Panc1 (cell line): ENCODE measurements at regions not wholly inside any gene's neighbourhood (a gene's known extent, or its start where the extent isn't known, plus 50 kb on each side); places are given as distances from the start of the nearest gene placed in this dataset.

Experiments used
- ATAC-seq: fragments of 200-7000 bp; cut with Tn5 transposase; 2 replicates; pipeline ENCODE4 v1.9.1; 2020; ENCODE audit warnings: mild to moderate bottlenecking, moderate library complexity
- BruUV-seq: library from RNA; stranded (reverse); fragments of 400-500 nt; replicated peaks from 2 replicates; lab custom pipeline; 2021; lab: Mats Ljungman, UMichigan
- CTCF ChIA-PET: fragments of 300-600 bp; sonication (Branson Sonifier 250); formaldehyde crosslinking; loops from one replicate; lab custom pipeline; 2022; ENCODE audit warnings: antibody characterized with exemption; lab: Charles Lee
- POLR2A ChIA-PET: fragments of 300-600 bp; sonication (Branson Sonifier 250); formaldehyde crosslinking; loops from one replicate; lab custom pipeline; 2022; ENCODE audit warnings: antibody characterized with exemption; lab: Charles Lee
- DNase-seq: peaks from one replicate; pipeline ENCODE4 v3.0.0-alpha.2; 2010; ENCODE audit warnings: low read depth, low spot score
- H3K27ac ChIP-seq: 2 replicates; pipeline ENCODE4 v1.5.1; 2011; ENCODE audit warnings: mild to moderate bottlenecking, low read length, inconsistent platforms
- H3K27me3 ChIP-seq: fragments of 200-500 bp; sonication (Bioruptor generic); 2 replicates; pipeline ENCODE4 v1.6.0; 2014; ENCODE audit warnings: low read length, inconsistent platforms; ENCODE audit not compliant: control insufficient read depth, insufficient read depth
- H3K36me3 ChIP-seq: fragments of 200-500 bp; sonication (Bioruptor generic); 2 replicates; pipeline ENCODE4 v1.5.1; 2014; ENCODE audit warnings: inconsistent platforms, mild to moderate bottlenecking, low read length, moderate library complexity; ENCODE audit not compliant: control insufficient read depth, insufficient read depth
- H3K4me1 ChIP-seq: 2 replicates; pipeline ENCODE4 v1.5.1; 2011; ENCODE audit warnings: inconsistent platforms, mild to moderate bottlenecking, low read length, moderate library complexity; ENCODE audit not compliant: control insufficient read depth, insufficient read depth
- H3K4me3 ChIP-seq, 2 experiments: 2 replicates each; pipeline ENCODE4 v1.5.1; 2011 to 2012; ENCODE audit warnings: low read depth in 2 of 2, low read length in 2 of 2, mild to moderate bottlenecking in 2 of 2, inconsistent platforms in 1 of 2, moderate library complexity in 1 of 2
- H3K9me3 ChIP-seq: fragments of 200-500 bp; sonication (Bioruptor generic); 2 replicates; pipeline ENCODE4 v1.5.1; 2014; ENCODE audit warnings: low read depth, mild to moderate bottlenecking, inconsistent platforms, low read length, moderate library complexity; ENCODE audit not compliant: control insufficient read depth, insufficient read depth
- POLR2AphosphoS5 ChIP-seq: IDR thresholded peaks from 2 replicates; pipeline ENCODE4 v1.6.1; 2012; ENCODE audit warnings: mild to moderate bottlenecking, low read depth, low read length, moderate library complexity
- REST ChIP-seq, 2 experiments: IDR thresholded peaks; 2 replicates each; pipeline ENCODE4 v1.6.1; 2011 to 2012; ENCODE audit warnings: low read depth in 2 of 2, control low read depth in 1 of 2, low read length in 1 of 2, mild to moderate bottlenecking in 1 of 2, moderate library complexity in 1 of 2; ENCODE audit not compliant: insufficient read depth in 1 of 2
- SIN3A ChIP-seq: IDR thresholded peaks from 2 replicates; pipeline ENCODE4 v1.6.1; 2012; ENCODE audit warnings: low read depth, mild to moderate bottlenecking, low read length, moderate library complexity, borderline replicate concordance; ENCODE audit not compliant: insufficient read depth
- TCF7L2 ChIP-seq: IDR thresholded peaks from 2 replicates; pipeline ENCODE4 v1.6.1; 2011; ENCODE audit warnings: mild to moderate bottlenecking, low read depth, low read length, inconsistent platforms
- in situ Hi-C: cut with HindIII; loops from 2 replicates; pipeline ENCODE4 v1.10.0; 2016; ENCODE audit warnings: low sequenced_read_pairs, low pct_unique_long_range_greater_than_20kb
- intact Hi-C: fragments of 100-400 bp; cut with micrococcal nuclease; formaldehyde crosslinking; loops from one replicate; pipeline ENCODE4 v1.10.0; 2022; ENCODE audit not compliant: unreplicated experiment
- TF ChIP-seq, protein P1 (sequence below): fragments of 450-650 bp; IDR thresholded peaks from 2 replicates; pipeline ENCODE4 v1.5.1; 2017; ENCODE audit warnings: mild to moderate bottlenecking

- ChIA-PET CTCF (interaction anchor here (0.5 kb wide), 1 partner anchor 117 kb away, joined by 9 read pairs; no protein-coding TSS in a partner anchor), POLR2A (interaction anchor here (0.7 kb wide), 1 partner anchor 98 kb away, joined by 3 read pairs; no protein-coding TSS in a partner anchor)
- no peak for TF ChIP-seq POLR2AphosphoS5
- TF ChIP-seq TCF7L2, result no peak
- no peak for TF ChIP-seq SIN3A
- no peak for TF ChIP-seq REST (IDR thresholded peaks at IDR 0.05; ENCODE audit: insufficient read depth in 1 of 2, low read depth in 2 of 2, low read length in 1 of 2)
- TF ChIP-seq, protein P1, sequence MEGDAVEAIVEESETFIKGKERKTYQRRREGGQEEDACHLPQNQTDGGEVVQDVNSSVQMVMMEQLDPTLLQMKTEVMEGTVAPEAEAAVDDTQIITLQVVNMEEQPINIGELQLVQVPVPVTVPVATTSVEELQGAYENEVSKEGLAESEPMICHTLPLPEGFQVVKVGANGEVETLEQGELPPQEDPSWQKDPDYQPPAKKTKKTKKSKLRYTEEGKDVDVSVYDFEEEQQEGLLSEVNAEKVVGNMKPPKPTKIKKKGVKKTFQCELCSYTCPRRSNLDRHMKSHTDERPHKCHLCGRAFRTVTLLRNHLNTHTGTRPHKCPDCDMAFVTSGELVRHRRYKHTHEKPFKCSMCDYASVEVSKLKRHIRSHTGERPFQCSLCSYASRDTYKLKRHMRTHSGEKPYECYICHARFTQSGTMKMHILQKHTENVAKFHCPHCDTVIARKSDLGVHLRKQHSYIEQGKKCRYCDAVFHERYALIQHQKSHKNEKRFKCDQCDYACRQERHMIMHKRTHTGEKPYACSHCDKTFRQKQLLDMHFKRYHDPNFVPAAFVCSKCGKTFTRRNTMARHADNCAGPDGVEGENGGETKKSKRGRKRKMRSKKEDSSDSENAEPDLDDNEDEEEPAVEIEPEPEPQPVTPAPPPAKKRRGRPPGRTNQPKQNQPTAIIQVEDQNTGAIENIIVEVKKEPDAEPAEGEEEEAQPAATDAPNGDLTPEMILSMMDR, result no peak
- in situ Hi-C loops (no loop called here), intact Hi-C loops (loop anchor here (5.0 to 10.0 kb wide), 3 partner anchors 209 to 634 kb away; no protein-coding TSS in a partner anchor)
- Histone ChIP-seq H3K36me3 (no peaks in the 10 kb centered on the region), H3K4me1 (peaks cover 8% of the 10 kb centered on the region), H3K9me3 (no peaks in the 10 kb centered on the region), H3K27ac (no peak overlapping the region), H3K27me3 (peaks cover under 1% of the 10 kb centered on the region; the same call in 1 of the 2 replicates), H3K4me3 (no peak overlapping the region)
- no peak for DNase-seq
- ATAC-seq, result no peak
- BruUV-seq, result no TSS peak
Measured at GRCh38 chr15:98443526-98443925, 204.8 kb upstream of the IGF1R start.

- peaks cover 8% of the 10 kb centered on the region for H3K4me1 ChIP-seq
- no peak overlapping the region for H3K4me3 ChIP-seq
- ATAC-seq (peak; percentile 37; the same call in 1 of the 2 replicates), DNase-seq (no peak)
- H3K9me3 ChIP-seq, result no peaks in the 10 kb centered on the region
- intact Hi-C loops, result loop anchor here (5.0 to 10.0 kb wide), 3 partner anchors 208 to 633 kb away; no protein-coding TSS in a partner anchor
- BruUV-seq, result no TSS peak
- TF ChIP-seq POLR2AphosphoS5 (no peak), SIN3A (no peak), TCF7L2 (no peak), REST (IDR thresholded peaks at IDR 0.05; ENCODE audit: insufficient read depth in 1 of 2, low read depth in 2 of 2, low read length in 1 of 2) (no peak)
- TF ChIP-seq, protein P1, result no peak
- ChIA-PET CTCF (interaction anchor here (0.6 kb wide), 1 partner anchor 9 kb away, joined by 3 read pairs; no protein-coding TSS in a partner anchor), POLR2A (no interaction called here)
- peaks cover 2% of the 10 kb centered on the region; the same call in 1 of the 2 replicates for H3K27me3 ChIP-seq
- no peaks in the 10 kb centered on the region for H3K36me3 ChIP-seq
- in situ Hi-C loops, result no loop called here
- H3K27ac ChIP-seq, result no peak overlapping the region
Measured at GRCh38 chr15:98444138-98444537, 204.2 kb upstream of the IGF1R start.
